ENCODE measurements at regions not wholly inside any gene's neighbourhood (a gene's known extent, or its start where the extent isn't known, plus 50 kb on each side); places are given as distances from the start of the nearest gene placed in this dataset.
A peak's percentile ranks its signal among the peaks of the same experiment; 100 is the strongest.

DNA sequence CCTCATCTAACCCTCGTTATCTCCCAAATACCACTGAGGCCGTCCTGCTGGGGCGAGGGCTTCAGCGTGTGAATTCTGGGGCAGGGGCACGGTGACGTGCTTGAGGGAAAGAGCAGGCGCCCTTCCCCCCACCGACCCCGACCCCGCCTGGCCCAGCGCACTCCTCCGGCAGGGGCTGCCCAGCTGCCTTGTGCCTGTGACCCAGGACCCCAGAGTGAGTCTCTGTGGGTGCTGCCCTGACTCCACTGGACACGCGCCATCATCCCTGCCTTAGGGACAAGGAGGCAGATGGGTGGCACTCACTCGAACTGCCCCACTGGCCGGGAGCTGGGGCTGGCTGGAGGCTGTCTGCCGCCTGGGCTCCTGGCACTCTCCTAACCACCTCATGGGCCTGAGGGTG lies 136.2 kb upstream of the LPCAT1 start:
- H3K27ac ChIP-seq, result no peak overlapping the region
- TF ChIP-seq POLR2AphosphoS5 (IDR thresholded peaks at IDR 0.05), result no peak
- no peak for TF ChIP-seq EP300 (IDR thresholded peaks at IDR 0.05)
- no peaks in the 10 kb centered on the region for H3K36me3 ChIP-seq
- H3K9me3 ChIP-seq, result no peaks in the 10 kb centered on the region
- H3K27me3 ChIP-seq, result peaks cover 0 to 10% (median 0%) of the 10 kb centered on the region in 4 donors
- DNase-seq (no peak), ATAC-seq (ENCODE audit: low FRiP score in 2 of 2) (no peak)
- 44 to 48% methylated on average over 10 to 17 of the region's 17 CpGs for WGBS, 2 donors
- H3K4me3 ChIP-seq, result no peak overlapping the region
- no peaks in the 10 kb centered on the region for H3K4me1 ChIP-seq

DNA sequence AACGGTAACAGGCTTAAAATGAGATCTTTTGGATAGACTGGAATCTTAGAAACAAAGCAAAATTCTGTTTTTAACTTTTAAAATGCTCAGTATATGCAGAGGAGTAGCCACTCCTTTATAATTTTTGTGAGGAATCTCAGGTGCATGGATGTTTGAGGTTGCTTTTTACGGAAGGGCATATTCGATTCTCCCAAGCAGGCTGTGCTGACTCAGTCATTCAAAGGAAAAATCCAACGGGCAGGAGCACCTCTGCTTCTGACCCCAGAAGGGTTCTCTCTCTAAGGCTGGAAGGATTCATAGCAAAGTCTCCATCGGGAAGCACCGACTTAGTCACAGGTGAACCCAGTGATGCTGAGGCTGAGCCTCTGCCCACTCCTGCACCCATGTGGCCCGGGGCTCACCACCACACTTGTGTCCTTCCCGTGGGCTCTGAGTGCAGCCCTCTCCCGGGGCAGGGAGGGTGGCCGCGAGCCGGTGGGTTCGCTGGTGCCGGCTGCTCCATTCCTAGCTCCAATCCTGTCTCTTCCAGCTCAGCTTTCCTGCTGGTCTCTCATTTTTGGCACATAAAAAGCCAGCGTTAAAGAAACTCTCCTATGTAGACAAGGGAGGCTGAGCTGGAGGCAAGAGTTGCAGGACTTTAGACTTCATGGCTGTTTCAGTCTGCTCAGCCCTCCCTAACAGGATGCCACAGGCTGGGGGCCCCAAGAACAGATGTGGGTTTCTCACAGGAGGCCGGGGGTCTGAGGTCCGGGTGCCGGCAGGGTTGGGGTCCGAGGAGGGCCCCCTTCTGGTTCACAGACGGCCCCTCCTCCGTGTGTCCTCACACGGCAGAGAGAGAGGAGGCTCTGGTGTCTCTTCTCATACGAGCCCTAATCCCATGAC lies 135.6 kb upstream of the LPCAT1 start:
- Histone ChIP-seq H3K27ac (no peak overlapping the region), H3K4me3 (no peak overlapping the region), H3K27me3 (peaks cover 0 to 16% (median 2%) of the 10 kb centered on the region in 4 donors), H3K9me3 (no peaks in the 10 kb centered on the region), H3K4me1 (peaks cover 0 to under 1% (median under 1%) of the 10 kb centered on the region in 4 donors), H3K36me3 (no peaks in the 10 kb centered on the region)
- DNase-seq, result peak in 1 of 2 donors; percentile 54
- ATAC-seq (ENCODE audit: low FRiP score in 2 of 2), result no peak
- WGBS, 2 donors, result 53 to 60% methylated on average over 18 to 23 of the region's 23 CpGs
- TF ChIP-seq, protein P1, sequence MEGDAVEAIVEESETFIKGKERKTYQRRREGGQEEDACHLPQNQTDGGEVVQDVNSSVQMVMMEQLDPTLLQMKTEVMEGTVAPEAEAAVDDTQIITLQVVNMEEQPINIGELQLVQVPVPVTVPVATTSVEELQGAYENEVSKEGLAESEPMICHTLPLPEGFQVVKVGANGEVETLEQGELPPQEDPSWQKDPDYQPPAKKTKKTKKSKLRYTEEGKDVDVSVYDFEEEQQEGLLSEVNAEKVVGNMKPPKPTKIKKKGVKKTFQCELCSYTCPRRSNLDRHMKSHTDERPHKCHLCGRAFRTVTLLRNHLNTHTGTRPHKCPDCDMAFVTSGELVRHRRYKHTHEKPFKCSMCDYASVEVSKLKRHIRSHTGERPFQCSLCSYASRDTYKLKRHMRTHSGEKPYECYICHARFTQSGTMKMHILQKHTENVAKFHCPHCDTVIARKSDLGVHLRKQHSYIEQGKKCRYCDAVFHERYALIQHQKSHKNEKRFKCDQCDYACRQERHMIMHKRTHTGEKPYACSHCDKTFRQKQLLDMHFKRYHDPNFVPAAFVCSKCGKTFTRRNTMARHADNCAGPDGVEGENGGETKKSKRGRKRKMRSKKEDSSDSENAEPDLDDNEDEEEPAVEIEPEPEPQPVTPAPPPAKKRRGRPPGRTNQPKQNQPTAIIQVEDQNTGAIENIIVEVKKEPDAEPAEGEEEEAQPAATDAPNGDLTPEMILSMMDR (IDR thresholded peaks at IDR 0.05), result no peak
- TF ChIP-seq EP300 (IDR thresholded peaks at IDR 0.05) (no peak), POLR2AphosphoS5 (IDR thresholded peaks at IDR 0.05) (no peak), POLR2A (IDR thresholded peaks at IDR 0.05) (no peak)

DNA sequence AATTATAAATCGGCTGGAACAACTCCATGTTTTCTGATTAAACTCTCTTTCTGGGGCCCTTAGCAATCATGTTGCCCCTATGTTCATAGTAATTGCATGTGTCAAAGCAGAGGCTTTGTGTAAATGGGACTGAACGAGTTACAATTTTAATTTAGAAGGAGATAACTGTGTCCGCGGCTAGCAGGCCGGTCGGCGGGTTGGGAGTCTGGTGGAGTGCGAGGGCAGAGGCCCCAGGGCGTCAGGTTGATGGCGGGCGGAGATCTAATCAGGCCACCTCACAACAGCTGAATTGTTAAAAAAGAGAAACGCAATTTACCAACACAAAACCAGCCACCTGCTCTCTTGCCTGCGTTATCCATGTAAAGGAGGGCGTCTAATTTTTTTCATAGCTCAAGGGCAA lies 134.9 kb upstream of the LPCAT1 start:
- peak in 1 of 2 donors; percentile 73 for DNase-seq
- ATAC-seq (ENCODE audit: low FRiP score in 2 of 2), result no peak
- Histone ChIP-seq H3K4me1 (peaks cover 0 to 6% (median 2%) of the 10 kb centered on the region in 4 donors), H3K4me3 (no peak overlapping the region), H3K27me3 (peaks cover 0 to 18% (median 4%) of the 10 kb centered on the region in 4 donors), H3K27ac (no peak overlapping the region), H3K36me3 (no peaks in the 10 kb centered on the region), H3K9me3 (no peaks in the 10 kb centered on the region)
- WGBS, 2 donors, result 76 to 79% methylated on average over 14 of the region's 14 CpGs
- no peak for TF ChIP-seq EP300 (IDR thresholded peaks at IDR 0.05)
- TF ChIP-seq, protein P1 (IDR thresholded peaks at IDR 0.05), result no peak
- TF ChIP-seq POLR2A (IDR thresholded peaks at IDR 0.05), result no peak
- no peak for TF ChIP-seq POLR2AphosphoS5 (IDR thresholded peaks at IDR 0.05)

DNA sequence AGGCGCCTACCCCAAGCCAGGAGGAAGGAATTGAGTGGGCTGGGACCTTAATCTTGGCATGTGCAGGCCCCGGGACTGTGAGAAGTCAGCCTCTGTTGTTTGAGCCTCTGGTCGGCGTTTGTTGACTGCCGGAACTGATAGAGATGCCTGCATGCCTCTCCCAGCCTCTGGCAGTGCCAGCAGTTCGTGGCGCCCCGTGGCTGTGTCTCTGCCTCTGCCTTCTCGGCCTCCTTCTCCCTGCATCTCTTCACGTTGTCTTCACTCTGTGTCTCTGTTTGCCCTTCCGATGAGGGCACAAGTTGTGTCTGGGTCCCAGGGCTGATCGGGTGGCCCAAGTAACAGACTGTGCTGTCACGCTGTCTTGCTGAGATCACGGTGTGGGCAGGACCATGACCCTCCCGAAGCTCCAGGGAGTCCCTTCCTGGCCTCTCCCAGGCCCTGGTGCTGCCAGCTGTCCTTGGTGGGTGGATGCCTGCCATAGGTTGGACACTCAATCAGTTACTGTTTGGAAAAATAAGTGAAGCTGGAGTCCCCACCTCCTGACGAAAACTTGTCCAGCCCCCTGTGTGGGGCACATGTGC lies 133.5 kb upstream of the LPCAT1 start:
- Histone ChIP-seq H3K9me3 (no peaks in the 10 kb centered on the region), H3K27ac (no peak overlapping the region), H3K4me1 (peaks cover 2 to 15% (median 8%) of the 10 kb centered on the region in 4 donors), H3K4me3 (no peak overlapping the region), H3K27me3 (peaks cover 0 to 28% (median 8%) of the 10 kb centered on the region in 4 donors), H3K36me3 (no peaks in the 10 kb centered on the region)
- WGBS, 2 donors, result 76 to 85% methylated on average over 14 to 16 of the region's 16 CpGs
- ATAC-seq (ENCODE audit: low FRiP score in 2 of 2) (no peak), DNase-seq (peak in 1 of 2 donors; percentile 50)
- TF ChIP-seq, protein P1 (IDR thresholded peaks at IDR 0.05), result no peak
- no peak for TF ChIP-seq POLR2A (IDR thresholded peaks at IDR 0.05)
- no peak for TF ChIP-seq POLR2AphosphoS5 (IDR thresholded peaks at IDR 0.05)
- TF ChIP-seq EP300 (IDR thresholded peaks at IDR 0.05), result no peak

DNA sequence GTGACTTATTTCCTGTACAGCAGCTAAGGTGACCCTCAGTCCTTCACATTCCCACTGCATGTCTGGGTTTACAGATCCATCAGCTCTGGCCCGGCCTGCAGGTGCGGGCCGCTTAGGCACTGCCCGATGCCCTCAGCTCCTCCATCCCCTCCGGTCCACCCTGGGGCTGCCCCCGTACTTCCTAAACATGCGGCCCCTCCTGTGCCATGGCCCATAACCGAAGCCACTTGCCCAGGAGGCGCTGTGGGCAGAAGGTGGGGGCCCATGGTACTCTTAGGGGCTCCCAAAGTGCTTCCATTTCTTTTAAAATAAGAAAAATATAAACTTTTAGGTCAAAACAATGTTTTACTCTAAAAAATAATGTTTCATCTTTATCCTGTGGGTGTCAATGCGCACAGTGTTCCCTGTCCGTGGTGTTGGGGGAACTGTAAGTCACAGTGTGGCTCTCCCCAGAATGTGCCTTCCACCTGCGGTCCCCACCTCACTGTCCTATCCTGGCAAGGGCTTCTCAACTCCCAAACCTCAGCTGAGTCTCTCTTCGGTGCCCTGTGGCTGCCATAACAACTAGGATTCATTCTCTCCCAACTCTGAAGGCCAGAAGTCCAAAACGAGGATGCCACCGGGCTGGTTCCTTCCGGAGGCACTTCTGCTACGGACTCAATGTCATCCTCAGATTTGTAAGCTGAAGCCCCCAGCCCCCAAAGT lies 132.7 kb upstream of the LPCAT1 start:
- no peak for ATAC-seq (ENCODE audit: low FRiP score in 2 of 2)
- 85 to 90% methylated on average over 16 to 17 of the region's 17 CpGs for WGBS, 2 donors
- no peaks in the 10 kb centered on the region for H3K9me3 ChIP-seq
- H3K4me1 ChIP-seq, result peaks cover 2 to 15% (median 8%) of the 10 kb centered on the region in 4 donors
- H3K36me3 ChIP-seq, result no peaks in the 10 kb centered on the region
- H3K27ac ChIP-seq, result no peak overlapping the region
- TF ChIP-seq EP300 (IDR thresholded peaks at IDR 0.05), result no peak
- TF ChIP-seq POLR2A (IDR thresholded peaks at IDR 0.05), result no peak
- TF ChIP-seq, protein P1 (IDR thresholded peaks at IDR 0.05), result no peak
- TF ChIP-seq POLR2AphosphoS5 (IDR thresholded peaks at IDR 0.05), result no peak
- peak in 1 of 2 donors; percentile 44 for DNase-seq
- no peak overlapping the region for H3K4me3 ChIP-seq
- peaks cover 0 to 28% (median 10%) of the 10 kb centered on the region in 4 donors for H3K27me3 ChIP-seq
